NCI-H2029 (cell line): ENCODE measurements at regions not wholly inside any gene's neighbourhood (a gene's known extent, or its start where the extent isn't known, plus 50 kb on each side); places are given as distances from the start of the nearest gene placed in this dataset.
"Not testable (repeated sequence)": the region's sequence is repeated elsewhere in the genome, so short reads cannot be mapped to it uniquely, and the experiment has no call there.

ENCODE experiments used
- DNase-seq: peaks from one replicate; lab custom pipeline; 2025; lab: John Stamatoyannopoulos, UW

DNA sequence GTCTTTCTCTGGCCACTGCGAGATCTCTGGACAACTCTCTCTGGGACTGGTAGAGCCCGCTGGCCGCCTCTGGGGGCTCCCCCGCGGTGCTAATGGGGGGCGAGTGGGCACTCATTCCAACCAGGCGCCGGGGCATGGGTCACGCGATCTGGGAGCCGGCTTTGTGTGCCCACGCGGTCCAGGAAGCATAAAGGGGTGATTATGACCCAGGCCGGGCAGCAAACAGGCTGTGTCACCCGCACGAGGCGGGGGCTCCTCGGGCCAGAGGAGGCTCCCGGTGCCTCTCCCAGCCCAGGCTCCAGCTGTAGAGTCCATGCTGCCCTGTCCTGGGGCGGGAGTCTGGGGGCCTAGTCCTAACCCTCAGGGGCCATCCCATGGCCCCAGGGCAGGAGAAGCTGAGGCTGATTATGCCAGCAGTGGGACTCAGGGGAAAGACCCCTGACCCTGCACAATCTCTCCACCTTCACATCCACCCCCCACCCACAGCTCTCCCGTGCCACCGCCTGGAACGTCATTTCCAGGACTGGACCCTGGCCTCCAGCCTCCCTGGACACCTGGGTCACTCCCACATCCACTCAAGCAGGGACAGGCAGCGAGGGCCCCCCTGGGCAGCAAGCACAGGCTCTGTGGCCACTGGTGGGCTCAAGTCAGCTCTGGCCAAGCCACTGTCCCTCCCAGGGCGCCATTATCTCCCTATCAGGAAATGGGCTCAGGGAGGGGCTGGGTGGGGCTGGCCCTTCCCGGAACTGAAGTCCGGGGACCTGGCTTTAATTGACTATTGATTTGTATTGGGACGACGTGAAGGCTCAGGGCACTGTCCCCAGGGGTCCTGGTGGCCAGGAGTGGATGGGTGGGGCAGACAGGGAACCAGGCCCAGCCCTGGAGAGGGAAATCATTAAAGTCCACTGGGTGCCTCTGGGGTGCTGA is 50.0 kb downstream of the PTPRS start:
- no peak for DNase-seq

- DNase-seq, result no peak
Observed at GRCh38 chr19:5289060-5289990, 51.3 kb downstream of the PTPRS start.

GRCh38 chr19:5288347-5288739 is 52.3 kb downstream of the PTPRS start:
- no peak for DNase-seq

DNA sequence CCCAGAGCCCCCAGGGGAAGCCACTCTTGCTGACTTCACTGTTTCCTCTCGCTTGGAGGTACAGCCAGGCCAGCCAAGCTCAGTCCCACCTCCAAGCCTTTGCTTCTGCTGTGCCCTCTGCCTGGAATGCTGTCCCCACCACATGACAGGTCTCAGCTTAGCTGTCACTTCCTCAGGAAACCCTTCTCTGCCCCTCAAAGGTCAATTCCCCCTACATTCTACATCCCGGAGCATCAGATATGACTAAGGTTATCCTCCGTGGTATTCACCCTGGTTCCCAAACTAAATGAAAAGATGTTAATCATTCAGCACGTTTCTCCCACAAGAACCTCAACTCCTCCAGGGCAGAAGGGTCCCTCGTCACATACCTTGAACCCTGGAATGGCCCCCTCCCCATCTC is 53.5 kb downstream of the PTPRS start:
- no peak for DNase-seq

GRCh38 chr19:5286465-5287029 is 54.1 kb downstream of the PTPRS start:
- DNase-seq, result no peak

DNA sequence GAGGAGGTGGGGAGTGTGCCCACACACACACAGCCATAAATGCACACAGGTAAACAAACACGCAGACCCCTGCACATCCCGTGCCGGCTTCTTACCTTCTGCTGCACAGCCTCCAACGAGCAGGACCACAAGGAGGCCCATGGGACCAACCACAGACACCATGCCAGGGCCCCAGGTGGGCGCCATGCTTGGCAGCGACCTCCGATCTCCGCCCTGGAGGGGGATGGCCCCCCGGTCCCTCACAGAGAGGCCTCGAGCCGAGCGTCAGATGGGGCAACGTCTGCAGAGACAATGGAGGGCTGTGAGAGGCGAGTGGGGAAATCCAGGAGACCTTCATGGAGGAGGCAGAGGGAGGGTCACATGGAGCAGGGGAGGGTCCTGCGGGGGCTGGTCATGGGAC is 54.7 kb downstream of the PTPRS start:
- DNase-seq, result no peak

GRCh38 chr19:5285311-5285710 is 55.3 kb downstream of the PTPRS start:
- DNase-seq, result no peak

GRCh38 chr19:5282901-5283300 is 57.7 kb downstream of the PTPRS start:
- no peak for DNase-seq

GRCh38 chr19:5281588-5281987 is 59.0 kb downstream of the PTPRS start:
- DNase-seq, result no peak

- not testable (repeated sequence) for DNase-seq
Observed at GRCh38 chr19:5275668-5276067, 64.9 kb downstream of the PTPRS start.

GRCh38 chr19:5273782-5274181 is 66.8 kb downstream of the PTPRS start:
- no peak for DNase-seq

- DNase-seq, result no peak
Observed at GRCh38 chr19:5271145-5271544, 69.5 kb downstream of the PTPRS start.

GRCh38 chr19:5269926-5270325 is 70.7 kb downstream of the PTPRS start:
- DNase-seq, result no peak

DNA sequence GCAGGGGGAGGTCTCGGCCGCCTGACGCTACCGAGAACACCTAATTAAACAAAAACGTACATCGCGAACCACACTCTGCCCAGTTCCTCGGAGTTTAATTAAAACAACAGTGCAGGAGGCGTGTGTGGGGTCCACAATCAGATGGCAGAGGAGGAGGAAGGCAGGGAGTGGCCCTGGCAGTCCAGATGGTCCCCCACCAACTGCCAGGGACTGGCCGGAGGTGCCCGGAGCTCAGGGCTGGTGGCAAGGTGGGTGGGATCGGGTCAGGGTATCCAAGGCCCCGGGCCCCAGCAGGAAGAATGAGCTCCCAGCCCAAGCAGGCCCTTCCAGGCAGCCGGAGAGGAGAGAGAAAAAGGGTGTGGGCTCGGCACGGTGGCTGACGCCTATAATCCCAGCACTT is 71.3 kb downstream of the PTPRS start:
- no peak for DNase-seq

DNA sequence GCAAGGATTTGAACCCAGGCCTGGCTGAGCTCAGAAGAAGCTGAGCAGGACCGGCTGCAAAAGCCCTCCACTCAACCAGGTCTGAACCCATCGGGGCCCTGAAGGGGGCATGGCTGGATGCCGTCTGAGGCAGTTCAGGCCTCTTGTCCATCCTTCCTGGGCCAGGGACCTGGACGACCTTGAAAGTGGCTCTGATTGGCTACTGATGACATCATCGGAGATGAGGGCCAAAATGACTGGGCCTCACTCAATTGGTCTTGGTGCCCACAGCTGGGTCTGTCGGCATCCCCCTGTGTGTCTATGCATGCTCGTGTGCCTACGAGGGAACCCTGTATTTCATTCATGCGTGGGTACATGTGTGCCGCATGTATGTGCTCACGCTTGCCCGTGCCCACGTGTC is 71.8 kb downstream of the PTPRS start:
- DNase-seq, result no peak

GRCh38 chr19:5265260-5265659 is 75.4 kb downstream of the PTPRS start:
- DNase-seq, result no peak

DNA sequence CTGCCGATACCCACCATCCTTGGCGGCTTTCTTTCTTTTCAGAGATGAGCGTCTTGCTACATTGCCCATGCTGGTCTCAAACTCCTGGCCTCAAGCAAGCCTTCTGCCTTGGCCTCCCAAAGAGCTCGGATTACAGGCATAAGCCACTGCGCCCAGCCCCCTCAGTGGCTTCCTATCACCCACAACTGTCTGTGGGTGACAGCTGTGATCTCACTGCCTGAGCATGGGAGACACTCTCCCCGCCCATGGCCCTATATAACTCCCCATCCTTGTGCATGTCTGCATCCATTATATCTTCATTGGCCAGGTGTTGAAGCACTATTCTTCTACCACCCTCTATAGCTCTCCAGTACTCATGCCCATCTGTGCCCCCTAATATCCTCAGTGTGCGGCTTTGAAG is 76.2 kb downstream of the PTPRS start:
- no peak for DNase-seq

DNA sequence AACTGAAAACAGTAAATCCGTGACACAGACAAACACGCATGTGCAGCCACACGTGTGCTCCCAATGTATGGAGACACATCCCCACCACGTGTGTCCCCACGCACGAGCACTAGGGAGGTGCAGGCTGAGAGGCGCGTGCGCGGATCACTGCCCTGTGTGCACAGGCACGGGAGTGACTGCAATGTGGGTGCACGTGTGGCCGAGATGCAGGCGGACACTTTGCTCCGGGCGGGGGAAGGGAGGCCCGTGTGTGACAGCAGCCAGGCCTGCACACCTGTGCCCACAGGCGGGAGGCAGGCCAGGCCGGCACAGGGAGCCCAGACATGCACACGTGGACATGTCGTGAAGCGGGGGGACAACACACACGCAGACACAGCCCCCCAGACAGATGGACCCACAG is 77.0 kb downstream of the PTPRS start:
- DNase-seq, result no peak

DNA sequence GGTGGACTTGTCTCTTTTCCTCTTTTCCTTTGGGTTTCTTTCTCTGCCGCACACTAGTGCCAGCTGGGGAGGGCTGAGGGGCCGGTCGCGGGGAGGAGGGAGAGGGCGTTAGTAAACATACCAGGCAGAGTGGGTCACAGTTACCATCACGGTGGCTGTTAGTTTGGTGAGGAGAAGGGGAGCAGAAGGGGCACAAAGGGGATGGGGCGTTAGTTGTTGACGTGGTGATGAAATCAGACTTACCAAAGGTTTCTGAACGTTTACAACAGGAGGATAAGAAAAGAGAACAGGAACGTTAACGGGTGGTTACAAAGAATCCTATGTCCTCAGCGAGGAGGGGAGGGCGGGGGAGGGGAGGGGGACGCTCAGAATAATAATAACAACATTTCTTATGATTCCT is 77.9 kb downstream of the PTPRS start:
- no peak for DNase-seq

DNA sequence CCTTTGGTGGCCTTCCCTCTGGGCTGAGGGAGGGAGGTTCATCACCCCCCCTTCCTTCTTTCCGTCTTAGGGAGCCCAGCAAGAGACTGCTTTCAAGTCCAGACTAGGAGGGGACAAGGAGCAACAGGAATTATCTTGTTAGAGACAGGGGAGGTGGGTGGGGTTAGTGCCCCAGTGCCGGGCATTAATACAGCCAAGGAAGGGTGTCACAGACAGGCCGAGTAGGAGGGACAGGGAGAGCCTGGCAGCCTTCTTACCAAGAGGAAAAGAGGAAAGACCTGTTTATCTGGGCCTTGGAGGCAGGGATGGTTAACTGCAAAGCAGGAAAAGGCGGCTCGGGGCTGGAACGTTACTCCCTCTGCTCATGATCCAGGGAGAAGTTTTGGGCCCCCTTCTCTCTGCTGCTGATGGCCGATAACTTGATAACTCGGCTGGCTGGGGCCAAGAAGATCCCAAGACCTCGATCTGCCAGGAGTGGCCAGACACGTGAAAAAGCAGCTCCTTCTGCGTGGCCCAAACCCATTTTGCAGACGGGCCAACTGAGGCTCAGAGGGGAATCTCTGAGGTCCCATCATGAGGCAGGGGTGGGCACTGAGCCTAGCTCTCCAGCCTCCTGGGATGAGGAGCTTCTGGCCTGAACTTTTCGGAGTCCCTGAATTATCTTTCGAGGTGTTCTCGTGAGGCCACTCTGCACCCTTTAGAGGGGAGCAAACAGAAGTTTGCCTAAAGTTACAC is 79.3 kb downstream of the PTPRS start:
- DNase-seq, result no peak

GRCh38 chr19:5260381-5260967 is 80.1 kb downstream of the PTPRS start:
- DNase-seq, result no peak

- DNase-seq, result no peak
Observed at GRCh38 chr19:5259750-5260149, 80.9 kb downstream of the PTPRS start.
